K562 (cell line): ENCODE measurements at regions not wholly inside any gene's neighbourhood (a gene's known extent, or its start where the extent isn't known, plus 50 kb on each side); places are given as distances from the start of the nearest gene placed in this dataset.

Source experiments
- ATAC-seq: fragments of 200-7000 bp; cut with Tn5 transposase; 3 replicates; pipeline ENCODE4 v1.9.1; 2020; ENCODE audit warnings: moderate library complexity
- BruUV-seq: library from RNA; stranded (reverse); fragments of 400-500 nt; replicated peaks from 2 replicates; lab custom pipeline; 2021; lab: Mats Ljungman, UMichigan
- CTCF ChIA-PET: fragments of 300-600 bp; formaldehyde crosslinking; extraction: SDS; loops from one replicate; lab custom pipeline; 2021; ENCODE audit warnings: low intra/inter-chr PET ratio; lab: Yijun Ruan, JAX
- POLR2A ChIA-PET: fragments of 300-600, 350-650 bp; sonication (Branson Sonifier 250); formaldehyde crosslinking; extraction: SDS; loops from one replicate; lab custom pipeline; 2021; ENCODE audit warnings: antibody characterized with exemption, inconsistent platforms; lab: Yijun Ruan, JAX
- DNase-seq, 4 experiments: peaks; one replicate each; pipeline versions ENCODE4 v3.0.0 to v3.0.0-alpha.2; 2011 to 2018; ENCODE audit warnings: low spot score in 3 of 4, mixed read lengths in 3 of 4; ENCODE audit errors: extremely low read depth in 1 of 4
- FAIRE-seq: peaks from 2 replicates; lab custom pipeline; 2011; peaks lifted over from hg19 to GRCh38; lab: Jason Lieb, UNC
- H2AFZ ChIP-seq: 2 replicates; pipeline ENCODE4 v1.6.0; 2011; ENCODE audit warnings: low read depth, low read length, control low read depth, inconsistent platforms
- H3K27ac ChIP-seq: fragments of 200-600 bp; 3 replicates; pipeline ENCODE4 v1.8.0; 2011; ENCODE audit warnings: low read depth, mild to moderate bottlenecking, control low read depth, inconsistent platforms, low read length, moderate library complexity, mixed read lengths; ENCODE audit errors: extremely low read depth
- H3K27me3 ChIP-seq, 2 experiments: fragments of 300-600 bp in 1 of 2; 2 replicates in 1 of 2; 3 replicates in 1 of 2; pipeline versions ENCODE4 v1.6.0 to v1.8.0; 2011; ENCODE audit warnings: inconsistent platforms in 2 of 2, low read length in 2 of 2, mild to moderate bottlenecking in 1 of 2, mixed read lengths in 1 of 2, moderate library complexity in 1 of 2; ENCODE audit not compliant: control insufficient read depth in 2 of 2, insufficient read depth in 2 of 2
- H3K36me3 ChIP-seq: fragments of 300-600 bp; 3 replicates; pipeline ENCODE4 v1.8.0; 2011; ENCODE audit warnings: mild to moderate bottlenecking, low read length, inconsistent platforms; ENCODE audit not compliant: control insufficient read depth, insufficient read depth
- H3K4me1 ChIP-seq, 2 experiments: fragments of 200-600 bp in 1 of 2; replicated peaks in 1 of 2; 2 replicates in 1 of 2; 3 replicates in 1 of 2; pipeline versions ENCODE4 v1.5.1 to v1.8.0; 2011; ENCODE audit warnings: inconsistent platforms in 2 of 2, low read length in 2 of 2, mild to moderate bottlenecking in 1 of 2, mixed read lengths in 1 of 2, moderate library complexity in 1 of 2; ENCODE audit not compliant: control insufficient read depth in 2 of 2, insufficient read depth in 2 of 2
- H3K4me2 ChIP-seq: 2 replicates; pipeline ENCODE4 v1.6.1; 2011; ENCODE audit warnings: low read length, control low read depth, inconsistent platforms, mixed read lengths; ENCODE audit not compliant: insufficient read depth
- H3K4me3 ChIP-seq: fragments of 200-600 bp; sonication (generic), shearing (Covaris generic); 2 replicates; pipeline ENCODE4 v1.5.1; 2016; ENCODE audit warnings: control low read depth, inconsistent platforms
- H3K79me2 ChIP-seq: fragments of 200-600 bp; 3 replicates; pipeline ENCODE4 v1.8.0; 2011; ENCODE audit warnings: low read length, inconsistent platforms; ENCODE audit not compliant: control insufficient read depth, insufficient read depth
- H3K9ac ChIP-seq, 2 experiments: 2 replicates each; pipeline versions ENCODE4 v1.6.0 to v1.6.1; 2011; ENCODE audit warnings: low read depth in 2 of 2, low read length in 2 of 2, control low read depth in 1 of 2, inconsistent platforms in 1 of 2, mild to moderate bottlenecking in 1 of 2, mixed read lengths in 1 of 2; ENCODE audit not compliant: insufficient read depth in 1 of 2
- H3K9me1 ChIP-seq: one replicate; pipeline ENCODE4 v1.6.0; 2011; ENCODE audit warnings: inconsistent platforms, mild to moderate bottlenecking, low read length, moderate library complexity; ENCODE audit not compliant: control insufficient read depth, insufficient read depth
- H3K9me3 ChIP-seq: replicated peaks from 2 replicates; pipeline ENCODE4 v1.5.1; 2011; ENCODE audit warnings: low read depth, low read length, inconsistent platforms; ENCODE audit not compliant: control insufficient read depth, insufficient read depth
- H4K20me1 ChIP-seq: replicated peaks from 2 replicates; pipeline ENCODE4 v1.6.1; 2011; ENCODE audit warnings: low read length, inconsistent platforms, mixed read lengths; ENCODE audit not compliant: control insufficient read depth, insufficient read depth
- ATF3 ChIP-seq, 2 experiments: fragments of 450-650 bp in 1 of 2; sonication (generic) in 1 of 2; formaldehyde crosslinking in 1 of 2; IDR thresholded peaks in 1 of 2; conservative IDR thresholded peaks in 1 of 2; 2 replicates each; pipeline versions ENCODE4 v1.6.1 to v1.8.1; 2016 to 2023; ENCODE audit warnings: mild to moderate bottlenecking in 2 of 2, moderate library complexity in 2 of 2, inconsistent platforms in 1 of 2, missing genetic modification reagents in 1 of 2
- ATF4 ChIP-seq: fragments of 450-650 bp; formaldehyde crosslinking; IDR thresholded peaks from 2 replicates; pipeline ENCODE4 v1.4.0; 2022; ENCODE audit warnings: mild to moderate bottlenecking, moderate library complexity
- BRF1 ChIP-seq: IDR thresholded peaks from 3 replicates; pipeline ENCODE4 v1.6.1; 2011; ENCODE audit warnings: borderline replicate concordance, mild to moderate bottlenecking; ENCODE audit not compliant: insufficient read length; ENCODE audit errors: extremely low read depth
- CEBPG ChIP-seq, 3 experiments: fragments of 200-800 bp in 1 of 3; sonication (Bioruptor generic) in 1 of 3; sonication (generic) in 1 of 3; formaldehyde crosslinking in 1 of 3; IDR thresholded peaks in 2 of 3; conservative IDR thresholded peaks in 1 of 3; 2 replicates each; pipeline versions ENCODE4 v1.6.1 to v1.8.0; 2016 to 2022; ENCODE audit warnings: missing compliant biosample characterization in 2 of 3, missing genetic modification characterization in 2 of 3, mild to moderate bottlenecking in 1 of 3, missing genetic modification reagents in 1 of 3
- ZNF592 ChIP-seq: fragments of 450-650 bp; IDR thresholded peaks from 2 replicates; pipeline ENCODE4 v1.6.1; 2017; ENCODE audit warnings: antibody characterized with exemption, mild to moderate bottlenecking
- ZSCAN32 ChIP-seq: fragments of 450-650 bp; formaldehyde crosslinking; IDR thresholded peaks from 2 replicates; pipeline ENCODE4 v1.4.0; 2020; ENCODE audit warnings: mild to moderate bottlenecking, moderate library complexity
- WGBS: fragments of 100-300 bp; shearing (Covaris generic); methylation state at CpG from one replicate; pipeline ENCODE4 v1.1.6; 2016; ENCODE audit warnings: low coverage, mixed read lengths; ENCODE audit not compliant: insufficient coverage; ENCODE audit errors: missing lambda C conversion rate; 5-methylcytosine and 5-hydroxymethylcytosine counted together
- in situ Hi-C: fragments of 300-500 bp; cut with MboI; formaldehyde crosslinking; loops from 4 replicates; pipeline ENCODE4 v1.15.0; 2018; ENCODE audit warnings: inconsistent platforms, mixed read lengths
- intact Hi-C: fragments of 100-400 bp; cut with micrococcal nuclease; formaldehyde crosslinking; loops from 2 replicates; pipeline ENCODE4 v1.14.2; 2022

- FAIRE-seq: no peak
- H4K20me1 ChIP-seq: no peaks in the 10 kb centered on the region
- no peak for ATAC-seq
- ChIA-PET CTCF (no interaction called here), POLR2A (no interaction called here)
- H3K27me3 ChIP-seq: no peaks in the 10 kb centered on the region
- no peak overlapping the region for H3K4me2 ChIP-seq
- H3K9ac ChIP-seq: no peak overlapping the region
- no peaks in the 10 kb centered on the region for H3K36me3 ChIP-seq
- in situ Hi-C loops (no loop called here), intact Hi-C loops (no loop called here)
- WGBS: 3% methylated on average over 3 of the region's 3 CpGs
- BruUV-seq: no TSS peak
- TF ChIP-seq ZSCAN32 (CRISPR knock-in tag) (peak; percentile 49; the same call in 1 of the 2 replicates), BRF1 (no peak), ZNF592 (no peak), ATF3 (IDR thresholded peaks at IDR 0.05) (no peak), ATF3 (CRISPR knock-in tag; conservative IDR thresholded peaks at IDR 0.05) (no peak), CEBPG (CRISPR knock-in tag; IDR thresholded peaks at IDR 0.05) (peak; percentile 71), CEBPG (tag; conservative IDR thresholded peaks at IDR 0.05 in 1 of 2, IDR thresholded peaks at IDR 0.05 in 1 of 2) (peak; percentile 85 to 88), ATF4 (CRISPR knock-in tag) (peak; percentile 71)
- no peak overlapping the region for H3K4me3 ChIP-seq
- H2AFZ ChIP-seq: no peak overlapping the region
- H3K27ac ChIP-seq: no peak overlapping the region
- no peaks in the 10 kb centered on the region for H3K9me3 ChIP-seq
- DNase-seq: no peak
- no peaks in the 10 kb centered on the region for H3K79me2 ChIP-seq
- H3K4me1 ChIP-seq: no peaks in the 10 kb centered on the region
- no peaks in the 10 kb centered on the region for H3K9me1 ChIP-seq
Observed at GRCh38 chr4:136750897-136751296, 781.4 kb downstream of the PCDH18 start.
